K562 (cell line): ENCODE measurements at regions not wholly inside any gene's neighbourhood (a gene's known extent, or its start where the extent isn't known, plus 50 kb on each side); places are given as distances from the start of the nearest gene placed in this dataset.

ENCODE experiments used
- ATAC-seq: fragments of 200-7000 bp; cut with Tn5 transposase; 3 replicates; pipeline ENCODE4 v1.9.1; 2020; ENCODE audit warnings: moderate library complexity
- BruUV-seq: library from RNA; stranded (reverse); fragments of 400-500 nt; replicated peaks from 2 replicates; lab custom pipeline; 2021; lab: Mats Ljungman, UMichigan
- CTCF ChIA-PET: fragments of 300-600 bp; formaldehyde crosslinking; extraction: SDS; loops from one replicate; lab custom pipeline; 2021; ENCODE audit warnings: low intra/inter-chr PET ratio; lab: Yijun Ruan, JAX
- POLR2A ChIA-PET: fragments of 300-600, 350-650 bp; sonication (Branson Sonifier 250); formaldehyde crosslinking; extraction: SDS; loops from one replicate; lab custom pipeline; 2021; ENCODE audit warnings: antibody characterized with exemption, inconsistent platforms; lab: Yijun Ruan, JAX
- DNase-seq, 4 experiments: peaks; one replicate each; pipeline versions ENCODE4 v3.0.0 to v3.0.0-alpha.2; 2011 to 2018; ENCODE audit warnings: low spot score in 3 of 4, mixed read lengths in 3 of 4; ENCODE audit errors: extremely low read depth in 1 of 4
- FAIRE-seq: peaks from 2 replicates; lab custom pipeline; 2011; peaks lifted over from hg19 to GRCh38; lab: Jason Lieb, UNC
- H2AFZ ChIP-seq: 2 replicates; pipeline ENCODE4 v1.6.0; 2011; ENCODE audit warnings: low read depth, low read length, control low read depth, inconsistent platforms
- H3K27ac ChIP-seq: fragments of 200-600 bp; 3 replicates; pipeline ENCODE4 v1.8.0; 2011; ENCODE audit warnings: low read depth, mild to moderate bottlenecking, control low read depth, inconsistent platforms, low read length, moderate library complexity, mixed read lengths; ENCODE audit errors: extremely low read depth
- H3K27me3 ChIP-seq, 2 experiments: fragments of 300-600 bp in 1 of 2; 2 replicates in 1 of 2; 3 replicates in 1 of 2; pipeline versions ENCODE4 v1.6.0 to v1.8.0; 2011; ENCODE audit warnings: inconsistent platforms in 2 of 2, low read length in 2 of 2, mild to moderate bottlenecking in 1 of 2, mixed read lengths in 1 of 2, moderate library complexity in 1 of 2; ENCODE audit not compliant: control insufficient read depth in 2 of 2, insufficient read depth in 2 of 2
- H3K36me3 ChIP-seq: fragments of 300-600 bp; 3 replicates; pipeline ENCODE4 v1.8.0; 2011; ENCODE audit warnings: mild to moderate bottlenecking, low read length, inconsistent platforms; ENCODE audit not compliant: control insufficient read depth, insufficient read depth
- H3K4me1 ChIP-seq, 2 experiments: fragments of 200-600 bp in 1 of 2; replicated peaks in 1 of 2; 2 replicates in 1 of 2; 3 replicates in 1 of 2; pipeline versions ENCODE4 v1.5.1 to v1.8.0; 2011; ENCODE audit warnings: inconsistent platforms in 2 of 2, low read length in 2 of 2, mild to moderate bottlenecking in 1 of 2, mixed read lengths in 1 of 2, moderate library complexity in 1 of 2; ENCODE audit not compliant: control insufficient read depth in 2 of 2, insufficient read depth in 2 of 2
- H3K4me2 ChIP-seq: 2 replicates; pipeline ENCODE4 v1.6.1; 2011; ENCODE audit warnings: low read length, control low read depth, inconsistent platforms, mixed read lengths; ENCODE audit not compliant: insufficient read depth
- H3K4me3 ChIP-seq: fragments of 200-600 bp; sonication (generic), shearing (Covaris generic); 2 replicates; pipeline ENCODE4 v1.5.1; 2016; ENCODE audit warnings: control low read depth, inconsistent platforms
- H3K79me2 ChIP-seq: fragments of 200-600 bp; 3 replicates; pipeline ENCODE4 v1.8.0; 2011; ENCODE audit warnings: low read length, inconsistent platforms; ENCODE audit not compliant: control insufficient read depth, insufficient read depth
- H3K9ac ChIP-seq, 2 experiments: 2 replicates each; pipeline versions ENCODE4 v1.6.0 to v1.6.1; 2011; ENCODE audit warnings: low read depth in 2 of 2, low read length in 2 of 2, control low read depth in 1 of 2, inconsistent platforms in 1 of 2, mild to moderate bottlenecking in 1 of 2, mixed read lengths in 1 of 2; ENCODE audit not compliant: insufficient read depth in 1 of 2
- H3K9me1 ChIP-seq: one replicate; pipeline ENCODE4 v1.6.0; 2011; ENCODE audit warnings: inconsistent platforms, mild to moderate bottlenecking, low read length, moderate library complexity; ENCODE audit not compliant: control insufficient read depth, insufficient read depth
- H3K9me3 ChIP-seq: replicated peaks from 2 replicates; pipeline ENCODE4 v1.5.1; 2011; ENCODE audit warnings: low read depth, low read length, inconsistent platforms; ENCODE audit not compliant: control insufficient read depth, insufficient read depth
- H4K20me1 ChIP-seq: replicated peaks from 2 replicates; pipeline ENCODE4 v1.6.1; 2011; ENCODE audit warnings: low read length, inconsistent platforms, mixed read lengths; ENCODE audit not compliant: control insufficient read depth, insufficient read depth
- ARID3B ChIP-seq: fragments of 250-450 bp; sonication (Bioruptor Pico); IDR thresholded peaks from 2 replicates; pipeline ENCODE4 v1.4.0; 2020; ENCODE audit warnings: borderline replicate concordance
- CSDE1 ChIP-seq, 2 experiments: fragments of 450-650 bp; IDR thresholded peaks; 2 replicates each; pipeline ENCODE4 v1.6.1; 2016; ENCODE audit warnings: mild to moderate bottlenecking in 1 of 2
- KDM2B ChIP-seq: fragments of 250-450 bp; sonication (Bioruptor Pico); IDR thresholded peaks from 2 replicates; pipeline ENCODE4 v1.8.0; 2021; ENCODE audit warnings: mild to moderate bottlenecking, moderate library complexity
- MCM3 ChIP-seq: fragments of 450-650 bp; IDR thresholded peaks from 2 replicates; pipeline ENCODE4 v1.6.1; 2016
- NCOA4 ChIP-seq: fragments of 450-650 bp; IDR thresholded peaks from 2 replicates; pipeline ENCODE4 v1.6.1; 2018; ENCODE audit warnings: mild to moderate bottlenecking; ENCODE audit not compliant: partially characterized antibody
- POLR2A ChIP-seq: fragments of 450-650 bp; conservative IDR thresholded peaks from 2 replicates; pipeline ENCODE4 v1.6.1; 2016
- RBM15 ChIP-seq: fragments of 200-400 bp; formaldehyde crosslinking; IDR thresholded peaks from 2 replicates; pipeline ENCODE4 v1.6.1; 2018; ENCODE audit warnings: mild to moderate bottlenecking, low read length, moderate library complexity; ENCODE audit not compliant: insufficient read depth
- RBM39 ChIP-seq: fragments of 200-400 bp; formaldehyde crosslinking; optimal IDR thresholded peaks from 2 replicates; pipeline ENCODE3; 2018; ENCODE audit warnings: low read depth, low read length
- RFX7 ChIP-seq: fragments of 250-450 bp; sonication (Bioruptor Pico); IDR thresholded peaks from 2 replicates; pipeline ENCODE4 v1.5.1; 2021; ENCODE audit warnings: mild to moderate bottlenecking
- SP2 ChIP-seq: IDR thresholded peaks from 2 replicates; pipeline ENCODE4 v1.6.1; 2011; ENCODE audit warnings: mild to moderate bottlenecking, low read depth, low read length, moderate library complexity; ENCODE audit not compliant: poor library complexity, severe bottlenecking; ENCODE audit errors: extremely low read depth
- YBX1 ChIP-seq: fragments of 450-650 bp; IDR thresholded peaks from 2 replicates; pipeline ENCODE4 v1.7.1; 2016; ENCODE audit warnings: mild to moderate bottlenecking
- ZNF121 ChIP-seq: sonication (generic); formaldehyde crosslinking; conservative IDR thresholded peaks from 2 replicates; pipeline ENCODE4 v1.8.0; 2022; ENCODE audit warnings: missing genetic modification reagents
- ZNF324 ChIP-seq: fragments of 250-450 bp; sonication (Bioruptor Pico); IDR thresholded peaks from 2 replicates; pipeline ENCODE4 v1.4.0; 2020; ENCODE audit warnings: mild to moderate bottlenecking
- ZNF609 ChIP-seq: sonication (generic); formaldehyde crosslinking; IDR thresholded peaks from 2 replicates; pipeline ENCODE4 v1.8.1; 2023; ENCODE audit warnings: missing genetic modification reagents, mild to moderate bottlenecking, borderline replicate concordance
- WGBS: fragments of 100-300 bp; shearing (Covaris generic); methylation state at CpG from one replicate; pipeline ENCODE4 v1.1.6; 2016; ENCODE audit warnings: low coverage, mixed read lengths; ENCODE audit not compliant: insufficient coverage; ENCODE audit errors: missing lambda C conversion rate; 5-methylcytosine and 5-hydroxymethylcytosine counted together
- in situ Hi-C: fragments of 300-500 bp; cut with MboI; formaldehyde crosslinking; loops from 4 replicates; pipeline ENCODE4 v1.15.0; 2018; ENCODE audit warnings: inconsistent platforms, mixed read lengths
- intact Hi-C: fragments of 100-400 bp; cut with micrococcal nuclease; formaldehyde crosslinking; loops from 2 replicates; pipeline ENCODE4 v1.14.2; 2022

- H4K20me1 ChIP-seq, result no peaks in the 10 kb centered on the region
- 1% methylated on average over 18 of the region's 20 CpGs for WGBS
- no peaks in the 10 kb centered on the region for H3K79me2 ChIP-seq
- intact Hi-C loops, result no loop called here
- H3K4me1 ChIP-seq, result no peaks in the 10 kb centered on the region
- H3K9ac ChIP-seq, result no peak overlapping the region
- ATAC-seq (no peak), DNase-seq (no peak), FAIRE-seq (no peak)
- H3K27ac ChIP-seq, result no peak overlapping the region
- no peak overlapping the region for H3K4me2 ChIP-seq
- BruUV-seq, result no TSS peak
- ChIA-PET CTCF (no interaction called here), POLR2A (interaction anchor here (0.7 kb wide), 1 partner anchor 138 kb away, joined by 4 read pairs; no protein-coding TSS in a partner anchor)
- H3K4me3 ChIP-seq, result no peak overlapping the region
- no peaks in the 10 kb centered on the region for H3K9me3 ChIP-seq
- peaks cover 7 to 18% of the 10 kb centered on the region in 2 experiments; a peak in 3 of 5 replicates for H3K27me3 ChIP-seq
- TF ChIP-seq RBM15 (no peak), ARID3B (CRISPR knock-in tag) (no peak), ZNF324 (CRISPR knock-in tag) (no peak), ZNF609 (CRISPR knock-in tag) (no peak), YBX1 (no peak), POLR2A (no peak), CSDE1 (IDR thresholded peaks at IDR 0.05) (no peak), KDM2B (CRISPR knock-in tag) (no peak), RBM39 (no peak), ZNF121 (no peak), SP2 (no peak), RFX7 (no peak), MCM3 (no peak), NCOA4 (no peak)
- in situ Hi-C loops, result no loop called here
- no peaks in the 10 kb centered on the region for H3K9me1 ChIP-seq
- H3K36me3 ChIP-seq, result no peaks in the 10 kb centered on the region
- no peak overlapping the region for H2AFZ ChIP-seq
Measured at GRCh38 chr2:60352491-60353405, 200.7 kb downstream of the BCL11A start.
